Neuronal stem cell (in vitro differentiated cells): ENCODE measurements at regions not wholly inside any gene's neighbourhood (a gene's known extent, or its start where the extent isn't known, plus 50 kb on each side); places are given as distances from the start of the nearest gene placed in this dataset.
"Not testable (repeated sequence)": the region's sequence is repeated elsewhere in the genome, so short reads cannot be mapped to it uniquely, and the experiment has no call there.

Experiments used
- DNase-seq: peaks from one replicate; pipeline ENCODE4 v3.0.0-alpha.2; 2013; ENCODE audit warnings: low spot score
- H2AFZ ChIP-seq: one replicate; pipeline ENCODE4 v1.6.1; 2013; ENCODE audit warnings: mild to moderate bottlenecking, low read length, inconsistent platforms
- H2AK5ac ChIP-seq: 2 replicates; pipeline ENCODE4 v1.6.1; 2013; ENCODE audit warnings: low read depth, mild to moderate bottlenecking, inconsistent platforms, low read length, moderate library complexity, mixed read lengths
- H2BK120ac ChIP-seq: 2 replicates; pipeline ENCODE4 v1.6.1; 2013; ENCODE audit warnings: low read depth, mild to moderate bottlenecking, inconsistent platforms, low read length, moderate library complexity, mixed read lengths
- H2BK12ac ChIP-seq: one replicate; pipeline ENCODE4 v1.6.1; 2013; ENCODE audit warnings: low read length, inconsistent platforms
- H2BK15ac ChIP-seq: 2 replicates; pipeline ENCODE4 v1.6.1; 2013; ENCODE audit warnings: mild to moderate bottlenecking, low read length, inconsistent platforms, mixed read lengths
- H2BK5ac ChIP-seq: one replicate; pipeline ENCODE4 v1.6.1; 2013; ENCODE audit warnings: inconsistent platforms, mild to moderate bottlenecking, low read length, moderate library complexity
- H3K14ac ChIP-seq: one replicate; pipeline ENCODE4 v1.6.1; 2013; ENCODE audit warnings: low read length, inconsistent platforms
- H3K18ac ChIP-seq: 2 replicates; pipeline ENCODE4 v1.6.1; 2013; ENCODE audit warnings: low read length, inconsistent platforms
- H3K23ac ChIP-seq: 2 replicates; pipeline ENCODE4 v1.6.1; 2013; ENCODE audit warnings: low read depth, mild to moderate bottlenecking, mixed read lengths, low read length, inconsistent platforms; ENCODE audit not compliant: poor library complexity
- H3K27ac ChIP-seq: replicated peaks from 3 replicates; pipeline ENCODE4 v1.5.1; 2013; ENCODE audit warnings: low read length, inconsistent platforms
- H3K27me3 ChIP-seq, 3 experiments: 2 replicates each; pipeline ENCODE4 v1.6.1; 2013; ENCODE audit warnings: low read length in 3 of 3, mild to moderate bottlenecking in 2 of 3, inconsistent platforms in 1 of 3, low read depth in 1 of 3, mixed read lengths in 1 of 3, moderate library complexity in 1 of 3; ENCODE audit not compliant: control insufficient read depth in 3 of 3, insufficient read depth in 3 of 3
- H3K36me3 ChIP-seq, 2 donors: replicated peaks in 1 of 2; 2 replicates each; pipeline ENCODE4 v1.6.1; 2013; ENCODE audit warnings: low read length in 2 of 2; ENCODE audit not compliant: control insufficient read depth in 2 of 2, insufficient read depth in 2 of 2
- H3K4ac ChIP-seq: 2 replicates; pipeline ENCODE4 v1.6.1; 2013; ENCODE audit warnings: inconsistent platforms, mild to moderate bottlenecking, low read length, moderate library complexity
- H3K4me1 ChIP-seq, 2 donors: 1 replicate in 1 of 2; 2 replicates in 1 of 2; pipeline ENCODE4 v1.6.1; 2013; ENCODE audit warnings: low read length in 2 of 2, low read depth in 1 of 2; ENCODE audit not compliant: control insufficient read depth in 2 of 2, insufficient read depth in 1 of 2
- H3K4me2 ChIP-seq: one replicate; pipeline ENCODE4 v1.6.1; 2013; ENCODE audit warnings: mild to moderate bottlenecking, low read length, inconsistent platforms; ENCODE audit not compliant: insufficient read depth, poor library complexity, severe bottlenecking
- H3K4me3 ChIP-seq, 2 donors: 2 replicates each; pipeline ENCODE4 v1.5.1; 2013; ENCODE audit warnings: low read length in 2 of 2, mild to moderate bottlenecking in 2 of 2, inconsistent platforms in 1 of 2, moderate library complexity in 1 of 2
- H3K79me1 ChIP-seq: one replicate; pipeline ENCODE4 v1.6.1; 2013; ENCODE audit warnings: low read depth, mild to moderate bottlenecking, inconsistent platforms, low read length, moderate library complexity
- H3K9ac ChIP-seq: one replicate; pipeline ENCODE4 v1.6.1; 2013; ENCODE audit warnings: mild to moderate bottlenecking, low read depth, low read length, inconsistent platforms; ENCODE audit not compliant: poor library complexity
- H3K9me3 ChIP-seq, 2 donors: replicated peaks in 1 of 2; 2 replicates each; pipeline versions ENCODE3 to v1.6.1; 2013; ENCODE audit warnings: low read length in 2 of 2, mild to moderate bottlenecking in 2 of 2, inconsistent platforms in 1 of 2, low read depth in 1 of 2, mixed read lengths in 1 of 2, moderate library complexity in 1 of 2; ENCODE audit not compliant: control insufficient read depth in 2 of 2, insufficient read depth in 1 of 2
- H4K8ac ChIP-seq: one replicate; pipeline ENCODE4 v1.6.1; 2013; ENCODE audit warnings: low read depth, mild to moderate bottlenecking, inconsistent platforms, low read length, moderate library complexity
- H4K91ac ChIP-seq: one replicate; pipeline ENCODE4 v1.6.1; 2013; ENCODE audit warnings: low read length, low read depth, mild to moderate bottlenecking, inconsistent platforms; ENCODE audit not compliant: poor library complexity
- WGBS, 2 donors: extraction: QIAGEN DNeasy Blood & Tissue Kit; methylation state at CpG; one replicate each; pipeline ENCODE4 v1.1.7; 2013; ENCODE audit warnings: missing lambda C conversion rate in 2 of 2, mixed read lengths in 1 of 2; ENCODE audit not compliant: insufficient read length in 2 of 2, insufficient replicate concordance in 1 of 2; ENCODE audit errors: extremely low coverage in 2 of 2; 5-methylcytosine and 5-hydroxymethylcytosine counted together

- no peak overlapping the region for H3K18ac ChIP-seq
- no peak overlapping the region for H2BK15ac ChIP-seq
- H3K4me3 ChIP-seq, result peak overlapping the region in 1 of 2 donors; percentile 20
- no peak overlapping the region for H3K4ac ChIP-seq
- H3K4me2 ChIP-seq, result no peak overlapping the region
- no peak overlapping the region for H4K91ac ChIP-seq
- H3K36me3 ChIP-seq, result no peaks in the 10 kb centered on the region
- H3K23ac ChIP-seq, result no peak overlapping the region
- no peak overlapping the region for H3K27ac ChIP-seq
- H2BK5ac ChIP-seq, result no peak overlapping the region
- H2BK120ac ChIP-seq, result no peak overlapping the region
- H2BK12ac ChIP-seq, result no peak overlapping the region
- peaks cover 0 to 2% of the 10 kb centered on the region in 2 donors for H3K4me1 ChIP-seq
- no peaks in the 10 kb centered on the region for H3K79me1 ChIP-seq
- no peak overlapping the region for H2AK5ac ChIP-seq
- H4K8ac ChIP-seq, result no peak overlapping the region
- no peaks in the 10 kb centered on the region for H3K27me3 ChIP-seq
- no peak for DNase-seq
- no peak overlapping the region for H2AFZ ChIP-seq
- H3K9ac ChIP-seq, result no peak overlapping the region
- WGBS, 2 donors, result no CpG with 5 or more reads among the region's 6 CpGs
- no peak overlapping the region for H3K14ac ChIP-seq
- H3K9me3 ChIP-seq, result no peaks in the 10 kb centered on the region
Observed at GRCh38 chr12:25397001-25397400, 146.3 kb upstream of the KRAS start.

- no CpG with 5 or more reads among the region's 1 CpG for WGBS, 2 donors
- Histone ChIP-seq H2BK120ac (no peak overlapping the region), H3K23ac (no peak overlapping the region), H2AK5ac (no peak overlapping the region), H3K9ac (no peak overlapping the region), H3K9me3 (no peaks in the 10 kb centered on the region), H4K91ac (no peak overlapping the region), H3K79me1 (no peaks in the 10 kb centered on the region), H3K14ac (no peak overlapping the region), H3K4me1 (peaks cover 0 to 2% of the 10 kb centered on the region in 2 donors), H3K27me3 (no peaks in the 10 kb centered on the region), H3K27ac (no peak overlapping the region), H3K4me2 (no peak overlapping the region), H2BK12ac (no peak overlapping the region), H2AFZ (no peak overlapping the region), H3K4ac (no peak overlapping the region), H3K4me3 (no peak overlapping the region), H3K36me3 (no peaks in the 10 kb centered on the region), H2BK5ac (no peak overlapping the region), H2BK15ac (no peak overlapping the region), H3K18ac (no peak overlapping the region), H4K8ac (no peak overlapping the region)
- no peak for DNase-seq
Observed at GRCh38 chr12:25395227-25395626, 144.5 kb upstream of the KRAS start.

- H3K4me1 ChIP-seq, H3K27me3 ChIP-seq, H2AK5ac ChIP-seq, H3K23ac ChIP-seq, H3K4ac ChIP-seq, H3K79me1 ChIP-seq, H3K18ac ChIP-seq, H3K9ac ChIP-seq, H2BK120ac ChIP-seq, H3K9me3 ChIP-seq, H4K8ac ChIP-seq, H2BK15ac ChIP-seq, H2BK12ac ChIP-seq, H3K14ac ChIP-seq, H2BK5ac ChIP-seq, H2AFZ ChIP-seq, H3K4me2 ChIP-seq, DNase-seq, H3K36me3 ChIP-seq, H3K27ac ChIP-seq, H3K4me3 ChIP-seq, H4K91ac ChIP-seq: not testable (repeated sequence)
- WGBS, 2 donors, result no CpG with 5 or more reads among the region's 4 CpGs
Observed at GRCh38 chr12:25394775-25395174, 144.0 kb upstream of the KRAS start.

GRCh38 chr12:25394025-25394424 lies 143.3 kb upstream of the KRAS start:
- no peak overlapping the region for H4K8ac ChIP-seq
- no peak overlapping the region for H3K9ac ChIP-seq
- DNase-seq, result no peak
- H3K23ac ChIP-seq, result no peak overlapping the region
- H3K79me1 ChIP-seq, result no peaks in the 10 kb centered on the region
- no peak overlapping the region for H3K4ac ChIP-seq
- no peak overlapping the region for H4K91ac ChIP-seq
- H3K9me3 ChIP-seq, result no peaks in the 10 kb centered on the region
- H3K27me3 ChIP-seq, result no peaks in the 10 kb centered on the region
- H3K4me1 ChIP-seq, result peaks cover 0 to 2% of the 10 kb centered on the region in 2 donors
- no peaks in the 10 kb centered on the region for H3K36me3 ChIP-seq
- no peak overlapping the region for H3K4me2 ChIP-seq
- H3K18ac ChIP-seq, result no peak overlapping the region
- H3K4me3 ChIP-seq, result no peak overlapping the region
- H3K27ac ChIP-seq, result no peak overlapping the region
- H2BK12ac ChIP-seq, result no peak overlapping the region
- no peak overlapping the region for H2BK5ac ChIP-seq
- H3K14ac ChIP-seq, result no peak overlapping the region
- H2AFZ ChIP-seq, result no peak overlapping the region
- no peak overlapping the region for H2BK15ac ChIP-seq
- no peak overlapping the region for H2AK5ac ChIP-seq
- WGBS, 2 donors, result no CpG with 5 or more reads among the region's 9 CpGs
- H2BK120ac ChIP-seq, result no peak overlapping the region
